ENCODE measurements at regions not wholly inside any gene's neighbourhood (a gene's known extent, or its start where the extent isn't known, plus 50 kb on each side); places are given as distances from the start of the nearest gene placed in this dataset.

GRCh38 chr18:45168866-45169600, 446.2 kb upstream of the SLC14A2 start:
- no peak for DNase-seq (ENCODE audit: low spot score)

DNA sequence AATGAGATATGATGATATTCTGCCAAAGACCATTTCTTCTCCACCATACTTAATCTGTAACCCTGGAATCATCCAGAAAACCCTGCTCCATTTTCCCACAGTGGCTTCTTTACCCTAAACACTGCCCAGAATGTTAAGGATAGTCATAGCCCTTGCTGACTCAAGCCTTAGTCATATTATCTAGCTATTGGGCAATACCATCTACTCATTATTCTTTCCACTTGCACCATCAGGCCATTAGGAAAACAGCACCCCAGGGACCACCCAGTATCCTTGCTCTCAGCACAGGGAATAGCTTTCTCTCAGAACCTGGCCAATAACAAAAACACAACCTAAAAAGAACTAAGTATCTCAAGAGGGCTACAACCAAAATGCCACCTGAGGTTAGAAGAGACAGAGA, 445.7 kb upstream of the SLC14A2 start:
- DNase-seq (ENCODE audit: low spot score) = no peak

DNA sequence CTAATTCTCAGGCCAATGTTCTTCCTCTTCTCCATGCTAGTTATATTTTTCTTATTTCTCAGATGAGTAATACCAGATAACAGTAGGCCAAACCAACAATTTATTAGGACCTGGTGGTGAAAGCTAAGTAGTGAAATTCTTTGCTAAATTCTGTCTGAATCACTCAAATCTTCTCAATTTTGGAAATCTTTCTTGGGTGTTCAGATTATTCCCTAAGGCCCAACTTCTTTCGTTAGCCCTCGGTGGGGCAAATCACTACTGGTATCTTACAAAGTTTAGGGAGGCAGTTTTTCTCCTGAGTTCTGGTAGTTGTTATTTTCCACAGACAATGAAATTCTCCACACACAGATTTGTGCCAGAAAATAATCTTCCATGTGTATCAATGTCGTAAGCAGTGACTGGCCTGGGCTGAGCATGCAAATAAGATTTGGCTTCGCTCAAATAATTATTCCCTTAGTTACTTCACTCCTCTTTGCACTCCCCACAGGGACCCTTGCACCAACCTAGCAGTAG, 443.5 kb upstream of the SLC14A2 start:
- no peak for DNase-seq (ENCODE audit: low spot score)

GRCh38 chr18:45173327-45173726, 441.9 kb upstream of the SLC14A2 start:
- DNase-seq (ENCODE audit: low spot score) = no peak

DNA sequence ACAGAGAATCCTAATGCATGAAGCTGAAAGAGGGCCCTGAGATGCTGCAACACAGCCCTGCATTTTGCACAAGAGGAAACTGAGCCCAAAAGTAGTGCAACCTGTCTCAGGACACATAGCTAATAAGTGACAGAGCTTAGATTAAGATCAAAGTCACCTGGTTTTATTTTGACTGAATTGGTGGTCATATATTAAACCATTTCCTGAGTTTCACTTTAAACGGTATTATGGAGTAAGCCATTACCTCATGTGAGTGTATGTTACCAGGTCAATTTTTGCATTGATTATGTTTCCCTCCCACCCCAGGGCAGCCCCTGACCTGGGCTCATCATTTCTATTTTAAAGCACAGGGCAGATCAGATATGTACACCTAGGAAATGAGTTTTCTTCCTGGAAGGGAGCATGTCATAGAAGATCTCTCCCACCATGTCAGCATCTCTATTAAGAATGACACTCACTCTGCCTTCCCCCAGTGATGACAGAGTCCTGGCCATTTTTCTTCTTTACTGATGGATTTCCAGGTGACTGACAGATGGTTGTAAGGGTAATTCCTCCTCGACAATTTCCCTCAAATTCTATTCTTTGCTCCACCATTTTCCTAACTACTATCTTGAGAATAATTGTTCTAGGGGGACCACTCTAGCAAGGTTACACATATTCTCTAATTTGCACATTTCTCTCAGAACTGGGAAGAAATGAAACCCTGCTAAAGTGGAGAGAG, 441.3 kb upstream of the SLC14A2 start:
- no peak for DNase-seq (ENCODE audit: low spot score)

- DNase-seq (ENCODE audit: low spot score) = no peak
Measured at GRCh38 chr18:45174629-45175136, 440.6 kb upstream of the SLC14A2 start.

GRCh38 chr18:45175511-45175910, 439.8 kb upstream of the SLC14A2 start:
- DNase-seq (ENCODE audit: low spot score) = no peak

DNA sequence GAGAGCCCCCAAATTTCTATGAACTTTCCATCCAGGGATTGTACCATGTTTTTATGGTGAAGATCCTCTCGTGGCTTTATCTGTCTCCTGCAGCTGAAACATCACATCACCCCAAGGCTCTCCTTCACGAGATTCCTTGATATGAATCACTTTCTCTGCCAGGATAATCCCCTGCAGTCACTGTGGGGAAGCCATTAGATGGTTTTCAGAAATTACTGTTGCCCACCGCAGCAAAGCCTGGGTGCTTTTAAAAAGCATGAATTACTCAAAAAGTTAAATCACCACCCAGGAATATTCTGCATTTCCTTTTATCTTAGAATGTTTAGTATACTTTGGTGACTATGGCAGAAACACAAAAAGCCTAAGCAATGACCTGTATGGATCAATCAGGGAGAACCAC, 428.4 kb upstream of the SLC14A2 start:
- no peak for DNase-seq (ENCODE audit: low spot score)

GRCh38 chr18:45191795-45192194, 423.5 kb upstream of the SLC14A2 start:
- DNase-seq (ENCODE audit: low spot score) = no peak

DNA sequence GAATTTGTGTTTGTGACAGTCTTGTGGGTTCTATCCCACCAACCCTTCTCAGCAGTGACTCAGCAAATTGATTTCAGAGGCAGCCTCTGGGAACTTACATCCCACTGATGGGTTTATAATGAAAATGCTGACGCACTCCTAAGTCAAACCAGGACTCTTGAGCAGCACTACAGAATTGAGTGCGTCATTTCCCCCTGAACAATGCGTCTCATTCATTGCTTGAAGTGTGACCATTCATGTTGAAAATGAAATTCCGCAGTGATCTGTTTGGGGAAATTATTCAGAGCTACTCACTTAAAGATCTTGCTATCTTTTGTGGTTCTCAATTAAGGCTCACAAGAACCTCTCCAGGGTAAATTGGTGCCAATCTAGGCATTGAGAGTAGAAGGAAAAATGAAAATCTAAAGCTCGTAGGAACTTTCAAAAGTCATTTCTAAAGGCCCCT, 417.7 kb upstream of the SLC14A2 start:
- no peak for DNase-seq (ENCODE audit: low spot score)

DNA sequence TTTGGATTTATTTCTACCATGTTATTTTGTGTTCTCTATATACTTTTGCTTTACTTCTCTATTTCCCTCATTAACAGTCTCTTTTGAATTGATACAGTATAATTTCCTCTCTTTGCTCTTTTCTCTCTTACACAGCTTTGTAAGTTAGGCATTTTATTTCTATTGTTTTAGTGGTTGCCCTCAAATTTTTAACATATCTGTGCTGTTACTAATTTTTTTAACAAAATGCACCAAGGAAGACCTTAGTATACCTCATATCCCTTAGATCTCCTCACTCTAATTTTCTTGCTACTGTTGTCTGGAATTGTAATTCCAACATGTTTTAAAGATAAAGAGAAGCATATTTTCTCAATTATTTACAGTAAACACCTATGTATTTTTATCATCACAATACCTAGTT, 416.8 kb upstream of the SLC14A2 start:
- no peak for DNase-seq (ENCODE audit: low spot score)

DNA sequence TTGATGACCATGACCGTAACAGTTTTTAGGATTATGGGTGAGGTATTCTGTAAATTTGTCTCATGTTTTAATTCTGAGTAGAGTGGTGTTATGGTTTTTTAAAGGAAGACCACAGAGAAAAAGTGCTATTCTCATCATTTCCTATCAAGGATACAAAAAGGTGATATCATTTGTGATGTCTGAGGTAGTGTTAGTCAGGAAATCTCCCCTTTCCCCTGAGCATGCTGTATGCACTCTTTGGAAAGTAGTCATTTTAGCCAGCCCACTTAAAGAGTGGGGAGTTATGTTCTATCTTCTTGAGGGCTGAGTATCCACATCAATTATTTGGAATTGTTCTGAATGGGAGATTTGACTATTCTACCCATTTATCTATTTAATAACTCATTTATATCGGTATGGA, 414.2 kb upstream of the SLC14A2 start:
- no peak for DNase-seq (ENCODE audit: low spot score)

DNA sequence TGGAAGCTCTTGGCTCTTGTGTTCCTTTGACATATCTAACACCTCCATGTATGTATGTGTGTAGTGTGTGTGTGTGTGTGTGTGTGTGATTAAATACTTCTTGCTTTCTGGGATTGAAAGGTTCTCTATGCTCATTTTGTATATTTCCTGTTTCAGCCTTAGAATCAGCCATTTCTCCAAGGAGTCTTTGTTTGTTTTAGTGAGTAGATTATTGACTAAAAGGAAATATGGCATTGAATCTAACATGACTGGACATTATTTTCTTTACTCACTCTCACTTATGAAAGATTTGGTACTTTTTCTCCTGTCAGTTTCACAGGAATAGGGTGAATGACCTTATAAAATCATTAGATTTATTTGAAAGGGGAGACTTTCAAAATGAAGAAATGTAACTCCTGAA, 413.8 kb upstream of the SLC14A2 start:
- DNase-seq (ENCODE audit: low spot score) = no peak

GRCh38 chr18:45202061-45202460, 413.2 kb upstream of the SLC14A2 start:
- DNase-seq (ENCODE audit: low spot score) = no peak

DNA sequence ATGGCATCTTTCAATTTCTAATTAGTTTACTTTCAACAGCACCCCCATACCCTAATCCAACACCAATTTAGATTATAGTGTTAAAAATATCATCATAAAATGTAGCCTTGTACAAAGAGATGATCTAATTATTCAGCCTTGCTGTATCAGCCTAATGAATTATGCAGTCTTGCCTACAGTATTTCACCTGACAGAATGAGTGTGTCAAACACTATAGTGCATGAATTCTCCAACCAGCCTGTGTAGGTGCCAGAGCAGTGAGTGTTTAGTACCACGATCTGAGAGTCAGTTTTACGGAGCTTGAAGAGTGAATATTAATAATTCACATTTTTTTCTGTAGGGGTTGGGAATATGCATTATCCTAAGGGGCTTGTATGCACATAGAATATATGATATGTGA, 411.6 kb upstream of the SLC14A2 start:
- DNase-seq (ENCODE audit: low spot score) = no peak

DNA sequence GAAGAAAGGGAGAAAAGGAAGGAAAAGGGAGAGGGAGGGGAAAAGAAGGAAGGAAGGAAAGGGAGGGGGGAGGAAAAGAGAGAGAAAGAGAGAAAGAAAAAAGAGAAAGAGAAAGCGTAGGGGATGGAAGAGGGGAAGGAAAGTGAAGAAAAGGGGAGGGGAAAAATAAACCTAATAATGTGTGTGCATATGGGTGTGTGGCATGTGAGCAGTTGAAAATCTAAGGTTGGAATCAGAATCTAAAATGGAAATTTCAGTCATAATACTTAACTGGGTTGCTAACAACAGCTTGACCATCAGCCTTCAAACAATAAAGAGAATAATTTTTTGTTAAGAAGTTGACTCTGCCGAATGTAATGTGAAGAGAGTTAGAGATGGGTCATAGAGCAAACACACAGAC, 407.9 kb upstream of the SLC14A2 start:
- DNase-seq (ENCODE audit: low spot score) = no peak

DNA sequence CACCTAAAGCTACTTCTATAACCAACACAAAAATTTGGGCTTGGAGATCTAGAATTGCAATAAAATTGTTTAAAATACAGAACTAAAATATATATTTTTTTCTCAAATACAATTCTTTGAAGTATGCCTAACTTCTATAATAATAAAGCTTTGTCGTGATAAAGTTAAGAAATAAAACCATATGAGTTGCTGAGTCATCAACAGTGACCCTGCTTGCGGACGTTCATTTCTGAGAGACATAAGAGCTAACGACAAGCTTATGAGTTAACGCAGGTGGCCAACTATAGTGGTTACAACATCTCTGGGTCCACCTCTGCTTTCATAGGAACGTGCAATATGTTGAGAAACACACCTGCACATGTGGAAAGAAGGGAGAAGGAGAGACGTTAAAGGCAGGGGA, 407.1 kb upstream of the SLC14A2 start:
- DNase-seq (ENCODE audit: low spot score) = no peak

- peak; percentile 60 for DNase-seq (ENCODE audit: low spot score)
Measured at GRCh38 chr18:45212181-45213039, 402.9 kb upstream of the SLC14A2 start.

DNA sequence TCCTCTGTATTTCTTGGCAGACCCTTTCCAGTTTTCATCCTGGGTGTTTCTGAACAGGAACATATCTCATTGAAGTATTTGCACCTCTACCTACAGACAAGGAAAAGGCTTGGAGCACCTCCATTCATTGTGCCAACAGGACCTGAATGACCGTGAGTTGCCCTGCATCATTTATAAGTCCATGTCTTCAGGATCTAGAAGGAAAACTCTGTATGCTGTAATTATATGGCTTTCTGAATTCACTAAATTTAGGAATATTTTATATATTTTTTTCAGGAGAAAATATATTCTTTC, 402.3 kb upstream of the SLC14A2 start:
- DNase-seq (ENCODE audit: low spot score) = no peak

DNA sequence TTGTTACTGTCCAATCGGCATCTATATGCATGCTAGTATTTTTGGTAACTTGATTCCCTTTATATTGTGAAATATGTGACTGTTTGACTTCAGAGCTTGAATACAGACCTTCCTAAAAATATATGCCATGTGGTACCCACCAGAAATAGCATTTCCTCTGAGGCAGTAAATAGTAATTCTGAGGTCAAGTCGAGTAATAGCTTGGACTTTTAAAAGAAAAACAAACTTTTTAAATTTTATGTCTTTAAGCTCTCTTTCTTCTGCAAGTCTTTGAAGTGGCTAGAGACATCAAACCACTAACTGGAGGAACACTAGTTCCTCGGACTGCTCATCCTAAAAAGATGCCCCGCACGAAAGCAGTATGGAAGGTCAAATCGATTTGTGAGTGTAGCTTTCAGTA, 396.8 kb upstream of the SLC14A2 start:
- DNase-seq (ENCODE audit: low spot score) = no peak

- DNase-seq (ENCODE audit: low spot score) = no peak
Measured at GRCh38 chr18:45221363-45221762, 393.9 kb upstream of the SLC14A2 start.

- no peak for DNase-seq (ENCODE audit: low spot score)
Measured at GRCh38 chr18:45222180-45222579, 393.1 kb upstream of the SLC14A2 start.
